Stimulated activated naive CD8-positive, alpha-beta T cell treated with anti-CD3 and anti-CD28 coated beads, Interleukin-15, amount 100 ng/mL, for 72 hours (primary cell): ENCODE measurements at regions not wholly inside any gene's neighbourhood (a gene's known extent, or its start where the extent isn't known, plus 50 kb on each side); places are given as distances from the start of the nearest gene placed in this dataset.

Experiments used
- ATAC-seq: fragments of 150-1000 bp; cut with Tn5 transposase; 2 replicates; pipeline ENCODE4 v1.10.0; 2021; ENCODE audit warnings: mild to moderate bottlenecking, moderate library complexity
- DNase-seq, 2 donors: peaks; one replicate each; pipeline ENCODE4 v3.0.0; 2021 to 2022
- H3K27ac Mint-ChIP-seq, 2 donors: one replicate each; pipeline ENCODE4 v1.8.0; 2022; ENCODE audit warnings: mild to moderate bottlenecking in 2 of 2, mixed read lengths in 2 of 2, moderate library complexity in 2 of 2
- H3K27me3 Mint-ChIP-seq: one replicate; pipeline ENCODE4 v1.8.0; 2022; ENCODE audit warnings: mixed read lengths
- H3K4me1 Mint-ChIP-seq: one replicate; pipeline ENCODE4 v1.8.0; 2022; ENCODE audit warnings: mild to moderate bottlenecking, mixed read lengths
- H3K4me3 Mint-ChIP-seq, 2 donors: one replicate each; pipeline ENCODE4 v1.8.0; 2022; ENCODE audit warnings: mild to moderate bottlenecking in 2 of 2, mixed read lengths in 2 of 2, moderate library complexity in 1 of 2
- H3K9me3 Mint-ChIP-seq, 2 donors: one replicate each; pipeline ENCODE4 v1.8.0; 2022; ENCODE audit warnings: mixed read lengths in 2 of 2

DNA sequence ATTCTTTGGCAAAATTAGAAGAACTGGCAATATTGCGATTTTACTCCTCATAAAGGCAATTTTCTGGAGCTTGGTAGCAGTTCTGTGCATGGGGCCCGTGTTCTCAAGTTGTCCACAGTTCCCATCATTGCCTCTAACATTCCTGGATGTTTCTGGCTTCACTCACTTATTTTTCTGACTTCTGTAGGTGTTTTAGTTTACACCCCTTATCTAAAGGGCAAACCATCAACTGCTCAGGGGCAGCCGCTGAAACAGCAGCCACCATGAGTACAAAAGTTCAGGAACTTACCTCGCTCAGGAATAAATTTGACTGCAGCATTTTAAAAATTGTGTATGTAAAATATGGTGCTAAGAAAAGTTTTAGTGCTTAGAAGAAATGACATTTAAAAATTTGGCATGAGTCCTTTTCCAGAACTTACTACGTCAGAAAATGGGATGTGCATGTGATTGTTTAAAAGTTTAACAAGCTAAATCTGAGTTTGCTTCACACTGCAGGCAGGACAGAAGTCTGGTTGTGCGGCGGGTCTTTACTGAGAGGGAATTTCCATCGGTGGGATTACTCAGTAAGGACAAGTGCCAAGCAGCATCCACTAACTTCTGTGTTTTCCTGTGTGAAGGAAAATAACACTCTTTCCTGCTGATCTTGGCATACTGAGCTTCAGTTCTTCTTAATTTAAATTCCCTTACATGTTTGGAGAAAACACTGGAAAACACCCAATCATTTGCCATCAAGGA lies 261.7 kb downstream of the MAT2B start:
- Mint-ChIP-seq H3K9me3 (peaks cover 0 to 2% of the 10 kb centered on the region in 2 donors), H3K27me3 (no peaks in the 10 kb centered on the region), H3K4me1 (no peaks in the 10 kb centered on the region), H3K27ac (no peak overlapping the region), H3K4me3 (no peak overlapping the region)
- ATAC-seq (no peak), DNase-seq (no peak)

DNA sequence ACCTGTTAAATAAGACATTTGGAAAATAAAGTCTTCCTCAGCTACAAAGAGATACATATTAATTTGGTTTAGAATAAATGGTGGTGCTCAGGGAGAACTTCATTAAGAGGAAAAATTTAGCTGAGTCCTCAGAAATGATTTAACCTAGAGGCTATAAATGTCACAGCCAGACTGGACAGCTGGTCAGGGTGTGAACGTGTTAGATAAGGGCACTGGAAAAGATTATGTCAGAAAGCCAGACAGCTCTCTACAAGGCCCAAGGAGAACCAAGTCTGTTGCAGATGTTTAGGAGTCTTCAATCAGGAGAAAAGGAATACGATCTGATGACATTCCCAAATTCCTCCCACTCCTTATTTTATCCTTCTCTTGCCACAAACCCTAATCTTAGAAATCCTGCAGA lies 265.2 kb downstream of the MAT2B start:
- no peaks in the 10 kb centered on the region for H3K27me3 Mint-ChIP-seq
- DNase-seq (no peak), ATAC-seq (no peak)
- H3K27ac Mint-ChIP-seq: no peak overlapping the region
- no peaks in the 10 kb centered on the region for H3K4me1 Mint-ChIP-seq
- peaks cover 0 to 6% of the 10 kb centered on the region in 2 donors for H3K9me3 Mint-ChIP-seq
- H3K4me3 Mint-ChIP-seq: no peak overlapping the region

DNA sequence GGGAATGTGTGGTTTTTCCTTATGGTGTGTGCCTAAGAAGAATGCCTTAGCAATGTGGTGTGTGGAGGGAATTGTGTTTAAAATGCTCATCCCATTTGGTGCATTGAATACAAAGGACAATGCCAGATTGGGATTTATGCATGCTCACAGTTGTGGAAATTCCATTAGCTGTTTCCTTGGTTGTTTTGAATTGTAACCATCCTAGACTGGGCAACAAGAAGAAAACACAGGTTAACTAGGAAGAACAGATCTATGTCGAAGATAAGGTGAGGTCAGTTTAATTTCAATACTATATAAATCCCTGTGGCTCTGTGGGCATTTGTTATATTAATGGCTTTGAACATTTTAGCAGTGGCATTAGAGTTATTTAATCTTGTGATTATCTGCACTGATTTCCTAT lies 266.8 kb downstream of the MAT2B start:
- H3K27ac Mint-ChIP-seq: no peak overlapping the region
- H3K4me1 Mint-ChIP-seq: no peaks in the 10 kb centered on the region
- peaks cover 0 to 6% of the 10 kb centered on the region in 2 donors for H3K9me3 Mint-ChIP-seq

DNA sequence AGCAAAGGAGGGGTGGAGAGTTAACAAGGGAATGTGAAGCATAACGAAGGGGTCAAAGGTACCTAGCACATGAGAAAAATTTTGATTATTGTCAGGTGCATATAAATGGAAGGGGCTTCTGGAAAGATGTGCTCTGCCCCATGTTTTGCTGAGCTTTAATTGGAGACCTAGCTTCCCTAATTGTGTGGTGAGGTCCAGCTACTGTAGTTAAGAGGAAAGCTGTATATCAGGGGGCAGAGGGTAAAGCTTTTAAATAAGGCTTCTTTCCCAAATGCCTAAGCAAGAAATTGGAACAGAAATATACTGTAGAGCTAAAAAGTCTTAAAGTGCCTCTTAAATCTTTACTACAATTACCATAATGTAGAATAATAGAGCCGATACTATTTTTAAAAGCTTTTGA lies 267.2 kb downstream of the MAT2B start:
- no peaks in the 10 kb centered on the region for H3K4me1 Mint-ChIP-seq
- H3K4me3 Mint-ChIP-seq: no peak overlapping the region
- ATAC-seq (no peak), DNase-seq (no peak)
- H3K27me3 Mint-ChIP-seq: no peaks in the 10 kb centered on the region
- peaks cover 0 to 6% of the 10 kb centered on the region in 2 donors for H3K9me3 Mint-ChIP-seq
- no peak overlapping the region for H3K27ac Mint-ChIP-seq

More for the DNA sequence above, 266.8 kb downstream of the MAT2B start:
- DNase-seq (no peak), ATAC-seq (no peak)
- Mint-ChIP-seq H3K4me3 (no peak overlapping the region), H3K27me3 (no peaks in the 10 kb centered on the region)

DNA sequence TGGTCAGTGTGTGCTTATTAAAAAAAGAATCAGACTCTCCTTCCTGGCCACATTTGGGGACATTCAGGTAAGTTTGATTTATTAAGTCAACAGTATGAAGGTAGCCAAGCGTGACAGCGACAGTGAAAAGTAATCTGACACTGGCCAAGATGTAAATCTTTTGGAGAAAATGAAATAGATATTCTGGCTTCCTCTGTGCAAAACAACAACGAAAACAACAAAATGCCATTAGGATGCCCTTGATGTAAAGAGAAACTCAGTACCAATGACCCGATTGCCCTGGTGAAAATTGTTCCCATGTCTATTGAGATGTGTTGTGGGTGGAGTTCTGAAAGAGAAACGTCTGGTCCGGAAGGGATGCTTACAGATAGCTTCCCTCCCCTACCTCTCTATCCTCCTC lies 267.8 kb downstream of the MAT2B start:
- no peaks in the 10 kb centered on the region for H3K4me1 Mint-ChIP-seq
- no peak for ATAC-seq
- no peak overlapping the region for H3K4me3 Mint-ChIP-seq
- H3K27me3 Mint-ChIP-seq: no peaks in the 10 kb centered on the region
- no peak overlapping the region for H3K27ac Mint-ChIP-seq
- peaks cover 0 to 6% of the 10 kb centered on the region in 2 donors for H3K9me3 Mint-ChIP-seq
- no peak for DNase-seq

DNA sequence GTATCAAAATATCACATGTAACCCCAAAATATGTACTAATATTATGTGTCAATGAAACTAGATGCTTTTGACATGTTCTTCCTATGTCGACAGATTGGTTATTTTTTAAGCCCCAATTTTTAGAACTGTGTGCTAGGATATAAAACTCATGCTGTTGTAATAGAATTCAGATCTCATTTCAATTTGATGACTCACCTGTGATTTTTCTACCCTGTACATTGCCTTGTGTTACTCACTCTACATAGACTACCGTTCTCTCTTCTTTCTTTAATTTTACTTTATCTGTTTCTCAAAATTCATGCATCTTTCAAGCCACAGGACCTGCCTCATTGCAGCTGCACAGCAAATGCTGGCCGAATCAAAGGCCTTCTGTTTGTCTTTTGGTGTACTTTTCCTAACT lies 284.5 kb downstream of the MAT2B start:
- DNase-seq: no peak
- Mint-ChIP-seq H3K27me3 (no peaks in the 10 kb centered on the region), H3K27ac (no peak overlapping the region), H3K9me3 (peaks cover 11 to 26% of the 10 kb centered on the region in 2 donors), H3K4me3 (no peak overlapping the region), H3K4me1 (no peaks in the 10 kb centered on the region)
- ATAC-seq: no peak

DNA sequence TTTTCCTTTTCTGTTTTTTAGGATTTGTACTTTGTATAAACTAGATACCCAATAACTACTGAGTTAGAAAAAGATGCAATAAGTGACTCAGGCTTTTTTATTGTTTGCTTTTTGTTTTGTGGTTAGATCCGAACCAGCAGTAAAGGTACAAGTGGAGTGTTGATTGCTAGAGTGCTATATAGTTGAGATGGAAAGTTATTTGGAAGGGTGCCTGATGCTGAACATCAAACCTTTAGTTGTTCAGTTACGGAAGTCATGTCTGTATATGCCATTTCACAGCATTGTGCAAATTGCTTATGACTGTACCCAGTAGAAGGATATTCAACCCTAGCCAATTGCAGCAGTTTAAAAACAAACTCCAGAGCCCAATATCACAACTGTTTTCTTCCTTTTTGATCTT lies 285.1 kb downstream of the MAT2B start:
- Mint-ChIP-seq H3K4me3 (no peak overlapping the region), H3K9me3 (peaks cover 13 to 30% of the 10 kb centered on the region in 2 donors), H3K27me3 (no peaks in the 10 kb centered on the region), H3K27ac (no peak overlapping the region), H3K4me1 (no peaks in the 10 kb centered on the region)
- DNase-seq (no peak), ATAC-seq (no peak)

DNA sequence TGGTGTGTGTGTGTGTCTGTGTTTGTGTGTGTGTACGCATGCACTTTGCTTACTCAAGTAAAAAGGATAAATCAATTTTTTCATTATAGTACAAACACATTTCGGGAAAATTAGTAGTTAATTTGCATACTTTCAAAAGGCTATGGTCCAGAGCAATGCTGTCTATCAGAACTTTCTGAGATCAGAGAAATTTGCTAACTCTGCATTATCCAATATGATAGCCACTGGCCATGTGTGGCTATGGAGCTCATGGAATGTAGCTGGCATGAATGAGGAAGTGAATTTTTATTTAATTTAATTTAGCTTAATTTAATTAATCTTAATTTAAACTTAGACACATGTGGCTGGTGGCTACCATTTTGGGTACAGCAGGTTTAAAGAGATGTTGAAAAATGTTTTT lies 289.6 kb downstream of the MAT2B start:
- Mint-ChIP-seq H3K27ac (no peak overlapping the region), H3K4me3 (no peak overlapping the region), H3K4me1 (no peaks in the 10 kb centered on the region), H3K9me3 (peaks cover 8 to 13% of the 10 kb centered on the region in 2 donors), H3K27me3 (no peaks in the 10 kb centered on the region)
- DNase-seq (no peak), ATAC-seq (no peak)

DNA sequence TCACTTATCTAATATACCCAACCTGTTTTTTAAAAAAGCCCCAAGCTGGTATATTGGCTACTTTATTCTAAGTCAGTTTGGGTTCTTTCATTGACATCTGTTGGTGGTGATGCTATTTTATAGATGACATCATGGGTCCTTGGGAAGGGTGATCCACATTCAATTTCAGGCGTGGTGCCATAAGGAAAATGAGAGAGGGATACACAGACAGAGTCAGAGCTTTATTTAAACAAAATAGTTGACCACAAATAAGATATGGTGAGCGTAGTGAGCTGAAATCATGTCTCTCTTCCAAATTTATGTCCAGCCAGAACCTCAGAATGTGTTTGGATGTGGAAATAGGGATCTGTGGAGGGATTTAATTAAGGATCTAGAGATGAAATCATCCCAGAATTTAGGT lies 302.4 kb downstream of the MAT2B start:
- no peaks in the 10 kb centered on the region for H3K27me3 Mint-ChIP-seq
- no peaks in the 10 kb centered on the region for H3K9me3 Mint-ChIP-seq
- no peak for DNase-seq
- H3K27ac Mint-ChIP-seq: no peak overlapping the region
- ATAC-seq: no peak
- no peaks in the 10 kb centered on the region for H3K4me1 Mint-ChIP-seq
- H3K4me3 Mint-ChIP-seq: no peak overlapping the region

DNA sequence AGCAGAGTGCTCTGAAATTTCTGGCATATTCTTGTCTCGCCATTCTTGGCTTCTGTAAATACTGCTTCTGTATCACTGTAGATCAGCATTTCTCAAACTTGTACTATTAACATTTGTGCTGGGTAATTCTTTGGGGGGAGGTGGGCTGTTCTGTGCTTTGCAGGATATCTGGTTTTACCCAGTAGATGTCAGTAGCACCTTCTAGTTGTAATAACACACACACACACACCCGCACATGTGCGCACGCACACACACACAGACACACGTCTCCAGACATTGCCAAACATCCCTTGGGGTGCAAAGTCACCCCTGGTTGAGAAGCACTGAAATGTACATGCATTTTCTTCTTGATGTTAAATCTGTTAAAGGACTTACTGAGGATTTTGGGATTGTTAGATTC lies 304.1 kb downstream of the MAT2B start:
- no peak for DNase-seq
- Mint-ChIP-seq H3K27ac (no peak overlapping the region), H3K9me3 (no peaks in the 10 kb centered on the region), H3K27me3 (no peaks in the 10 kb centered on the region), H3K4me1 (no peaks in the 10 kb centered on the region), H3K4me3 (no peak overlapping the region)
- ATAC-seq: no peak

DNA sequence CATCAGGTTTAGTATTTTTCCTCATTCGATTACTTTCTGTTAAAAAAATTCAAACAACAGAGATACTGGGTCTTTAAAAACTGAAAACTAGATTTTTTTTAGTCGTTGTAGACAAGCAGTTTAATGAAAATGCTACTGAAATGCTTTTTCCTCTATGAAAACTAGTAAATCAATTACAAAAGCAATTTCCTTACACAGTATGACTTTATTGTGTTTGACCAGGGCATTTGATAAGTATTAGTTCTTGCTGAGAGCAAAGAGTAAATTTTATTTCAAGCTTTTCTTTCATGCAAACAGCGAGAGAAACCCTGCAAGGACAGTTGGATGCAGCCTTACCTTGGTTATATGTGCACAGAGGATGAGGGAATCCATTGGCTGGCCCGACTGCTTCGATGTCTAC lies 308.5 kb downstream of the MAT2B start:
- Mint-ChIP-seq H3K4me1 (no peaks in the 10 kb centered on the region), H3K27ac (no peak overlapping the region), H3K9me3 (peaks cover 0 to 6% of the 10 kb centered on the region in 2 donors), H3K4me3 (no peak overlapping the region), H3K27me3 (no peaks in the 10 kb centered on the region)
- ATAC-seq: no peak
- no peak for DNase-seq

DNA sequence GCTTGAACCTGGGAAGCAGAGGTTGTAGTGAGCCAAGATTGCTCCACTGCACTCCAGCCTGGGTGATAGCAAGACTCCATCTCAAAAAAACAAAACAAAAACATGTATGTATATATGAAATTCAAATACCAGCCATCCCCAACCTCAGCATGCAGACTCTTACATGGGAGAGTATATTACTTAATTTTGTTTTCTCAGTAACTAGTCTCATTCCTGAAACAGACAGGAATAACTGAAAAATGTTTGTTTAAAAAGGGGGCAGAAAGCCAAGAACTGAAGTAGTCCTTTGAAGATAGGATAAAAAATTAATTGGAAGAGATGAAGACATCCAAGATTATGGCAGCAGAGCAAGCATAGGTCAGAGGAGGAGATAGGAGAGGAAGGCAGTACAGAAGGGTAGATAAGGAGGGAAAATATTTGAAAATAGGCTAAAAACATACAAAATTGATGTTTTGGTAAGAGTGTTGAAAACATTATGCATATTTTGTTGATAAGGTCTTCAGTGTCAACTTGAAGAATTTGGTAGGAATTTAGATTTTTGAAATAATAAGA lies 309.9 kb downstream of the MAT2B start:
- no peak for ATAC-seq
- Mint-ChIP-seq H3K4me1 (no peaks in the 10 kb centered on the region), H3K27me3 (no peaks in the 10 kb centered on the region), H3K9me3 (peaks cover 6 to 8% of the 10 kb centered on the region in 2 donors), H3K4me3 (no peak overlapping the region), H3K27ac (no peak overlapping the region)
- no peak for DNase-seq

DNA sequence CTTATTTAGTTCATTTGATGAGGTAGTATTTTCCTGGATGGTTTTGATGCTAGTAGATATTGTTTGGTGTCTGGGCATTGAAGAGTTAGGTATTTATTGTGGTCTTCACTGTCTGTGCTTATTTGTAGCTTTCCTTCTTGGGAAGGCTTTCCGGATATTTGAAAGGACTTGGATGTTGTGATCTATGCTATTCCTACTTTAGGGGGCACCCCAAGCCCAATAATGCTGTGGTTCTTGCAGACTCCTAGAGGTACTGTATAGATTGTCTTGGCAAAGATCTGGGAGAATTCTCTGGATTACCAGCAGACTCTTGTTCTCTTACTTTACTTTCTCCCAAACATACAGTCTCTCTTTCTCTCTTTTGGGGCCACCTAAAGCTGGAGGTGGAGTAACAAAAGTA lies 315.7 kb downstream of the MAT2B start:
- peaks cover 17 to 32% of the 10 kb centered on the region in 2 donors for H3K9me3 Mint-ChIP-seq
- no peak overlapping the region for H3K27ac Mint-ChIP-seq
- H3K4me1 Mint-ChIP-seq: no peaks in the 10 kb centered on the region
- DNase-seq (no peak), ATAC-seq (no peak)
- no peak overlapping the region for H3K4me3 Mint-ChIP-seq
- no peaks in the 10 kb centered on the region for H3K27me3 Mint-ChIP-seq

DNA sequence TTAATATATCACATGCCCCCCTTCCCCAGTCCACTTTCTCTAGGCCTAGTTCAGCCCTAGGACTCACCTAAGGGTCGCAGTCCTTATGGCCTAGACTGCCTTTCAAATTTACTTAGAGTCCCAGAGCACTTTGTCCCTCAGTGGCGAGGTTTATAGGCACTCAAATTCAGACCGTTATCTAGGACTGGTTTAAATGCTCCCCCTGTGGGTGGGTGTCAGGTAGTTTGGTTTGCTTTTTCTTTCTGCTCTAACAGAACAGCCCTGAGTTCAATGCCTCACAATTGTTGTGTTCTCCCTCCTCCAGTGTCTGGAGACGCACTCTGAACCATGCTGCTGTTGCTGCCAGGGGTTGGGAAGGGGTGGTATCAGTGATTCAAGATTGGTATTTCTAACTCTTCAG lies 317.1 kb downstream of the MAT2B start:
- ATAC-seq (no peak), DNase-seq (no peak)
- H3K27ac Mint-ChIP-seq: no peak overlapping the region
- H3K4me3 Mint-ChIP-seq: no peak overlapping the region
- H3K9me3 Mint-ChIP-seq: peaks cover 17 to 32% of the 10 kb centered on the region in 2 donors
- H3K27me3 Mint-ChIP-seq: no peaks in the 10 kb centered on the region
- no peaks in the 10 kb centered on the region for H3K4me1 Mint-ChIP-seq

DNA sequence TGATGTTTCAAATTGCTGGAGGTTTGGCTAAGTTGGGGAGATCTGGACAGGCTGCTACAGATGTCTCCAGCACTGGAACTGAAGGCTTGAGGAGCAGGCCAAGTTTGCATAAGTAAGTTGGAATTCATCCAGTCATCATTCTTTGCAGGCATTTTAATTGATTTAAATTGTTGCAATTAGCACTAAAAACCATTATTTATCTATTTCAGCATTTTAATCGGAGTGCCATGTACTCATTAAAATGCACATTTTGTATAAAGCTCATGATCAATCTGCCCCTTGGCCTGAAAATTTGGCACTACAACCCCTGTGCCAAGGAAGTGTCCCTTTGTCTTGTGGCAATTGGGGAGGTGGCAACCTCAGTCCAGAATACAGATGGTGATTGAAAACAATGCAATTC lies 320.2 kb downstream of the MAT2B start:
- no peak for ATAC-seq
- no peak overlapping the region for H3K4me3 Mint-ChIP-seq
- H3K27me3 Mint-ChIP-seq: no peaks in the 10 kb centered on the region
- H3K27ac Mint-ChIP-seq: no peak overlapping the region
- peaks cover 7 to 21% of the 10 kb centered on the region in 2 donors for H3K9me3 Mint-ChIP-seq
- no peak for DNase-seq
- no peaks in the 10 kb centered on the region for H3K4me1 Mint-ChIP-seq

DNA sequence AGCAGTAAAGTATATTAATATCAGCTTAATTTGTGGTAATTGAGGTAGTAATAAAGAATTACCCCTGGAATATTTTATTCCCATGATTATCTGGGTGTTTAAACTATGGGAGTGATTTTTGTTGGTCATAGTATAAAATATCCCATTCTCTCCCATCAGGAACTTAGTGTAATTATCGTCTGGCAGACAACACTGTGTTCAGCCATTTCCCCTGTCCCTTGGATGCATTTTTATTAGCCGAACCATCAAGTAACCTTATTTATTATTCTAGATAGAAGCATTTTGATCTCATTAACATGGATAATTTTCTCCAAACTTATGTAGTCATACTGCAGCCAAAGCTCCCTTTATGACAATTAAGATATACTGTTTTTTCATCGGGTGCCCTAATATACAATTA lies 320.8 kb downstream of the MAT2B start:
- DNase-seq (no peak), ATAC-seq (no peak)
- Mint-ChIP-seq H3K27me3 (no peaks in the 10 kb centered on the region), H3K4me1 (no peaks in the 10 kb centered on the region), H3K27ac (no peak overlapping the region), H3K4me3 (no peak overlapping the region), H3K9me3 (peaks cover 2 to 15% of the 10 kb centered on the region in 2 donors)

DNA sequence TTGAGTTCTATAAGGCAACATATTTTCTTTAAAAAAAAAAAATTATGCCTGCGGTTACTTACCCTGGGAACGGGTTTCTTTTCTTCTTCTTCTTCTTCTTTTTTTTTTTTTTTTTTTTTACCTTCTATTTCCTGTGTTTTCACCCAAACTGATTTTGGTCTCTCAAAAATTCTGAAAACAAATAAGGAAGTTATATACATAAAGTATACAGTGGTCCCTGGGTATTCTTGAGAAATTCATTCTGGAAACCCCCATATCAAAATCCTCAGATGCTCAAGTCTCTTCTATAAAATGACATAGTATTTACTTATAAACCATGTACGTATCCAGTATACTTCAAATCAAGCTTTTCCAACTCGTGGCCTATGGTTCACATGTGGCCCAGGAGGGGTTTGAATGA lies 326.7 kb downstream of the MAT2B start:
- no peaks in the 10 kb centered on the region for H3K4me1 Mint-ChIP-seq
- no peak overlapping the region for H3K27ac Mint-ChIP-seq
- DNase-seq (no peak), ATAC-seq (no peak)
- H3K4me3 Mint-ChIP-seq: no peak overlapping the region
- H3K9me3 Mint-ChIP-seq: no peaks in the 10 kb centered on the region
- no peaks in the 10 kb centered on the region for H3K27me3 Mint-ChIP-seq
